Heart left ventricle (tissue), 13 donors: ENCODE measurements at regions not wholly inside any gene's neighbourhood (a gene's known extent, or its start where the extent isn't known, plus 50 kb on each side); places are given as distances from the start of the nearest gene placed in this dataset.

Experiments
- POLR2A ChIP-seq, 2 donors: fragments of 450-650 bp; IDR thresholded peaks; one replicate each; pipeline ENCODE4 v1.6.1; 2017; ENCODE audit warnings: antibody characterized with exemption in 2 of 2, mild to moderate bottlenecking in 2 of 2, moderate library complexity in 2 of 2
- TF ChIP-seq, protein P1 (sequence below), 12 donors: fragments of 200-600 bp; sonication (generic) in 4 of 12; IDR thresholded peaks; one replicate each; pipeline versions ENCODE4 v1.5.0 to v1.8.0; 2018 to 2022; ENCODE audit warnings: antibody characterized with exemption in 12 of 12, mild to moderate bottlenecking in 5 of 12
- donor health status: ischemic (EF 13 %, LVEDD 7.1; RV severe dilation, severe dysfunction).
- donor health status: DM: no; HTN: yes; CAD: no.
- donor health status: DM: no; HTN: no; CAD: no.
- donor health status: ischemic (EF 25% LVEDD 6.9; RV normal size, moderate dysfunction).
- donor health status: ischemic (EF 25% LVEDD 5.7; RV mildly dilated, moderate dysfunction).
- donor health status: ischemic (EF 35%, LVEDD 5.7; RV mildly dilated, moderate dysfunction).
- donor health status: nonischemic (EF 11% LVEDD 7.7; RV severe dilation, severe dysfunction).
- donor health status: DM: yes; HTN: yes; CAD: no.
- donor health status: PGD.
- donor health status: ischemic (EF 29% LVEDD 5.4; RV normal size, mild dysfunction).
- donor health status: nonischemic (EF 23%, LVEDD 6.1; RV moderate dilation, normal function).

GRCh38 chr4:125169192-125169591 is 145.6 kb upstream of the FAT4 start:
- TF ChIP-seq POLR2A (IDR thresholded peaks at IDR 0.05) = no peak
- TF ChIP-seq, protein P1, sequence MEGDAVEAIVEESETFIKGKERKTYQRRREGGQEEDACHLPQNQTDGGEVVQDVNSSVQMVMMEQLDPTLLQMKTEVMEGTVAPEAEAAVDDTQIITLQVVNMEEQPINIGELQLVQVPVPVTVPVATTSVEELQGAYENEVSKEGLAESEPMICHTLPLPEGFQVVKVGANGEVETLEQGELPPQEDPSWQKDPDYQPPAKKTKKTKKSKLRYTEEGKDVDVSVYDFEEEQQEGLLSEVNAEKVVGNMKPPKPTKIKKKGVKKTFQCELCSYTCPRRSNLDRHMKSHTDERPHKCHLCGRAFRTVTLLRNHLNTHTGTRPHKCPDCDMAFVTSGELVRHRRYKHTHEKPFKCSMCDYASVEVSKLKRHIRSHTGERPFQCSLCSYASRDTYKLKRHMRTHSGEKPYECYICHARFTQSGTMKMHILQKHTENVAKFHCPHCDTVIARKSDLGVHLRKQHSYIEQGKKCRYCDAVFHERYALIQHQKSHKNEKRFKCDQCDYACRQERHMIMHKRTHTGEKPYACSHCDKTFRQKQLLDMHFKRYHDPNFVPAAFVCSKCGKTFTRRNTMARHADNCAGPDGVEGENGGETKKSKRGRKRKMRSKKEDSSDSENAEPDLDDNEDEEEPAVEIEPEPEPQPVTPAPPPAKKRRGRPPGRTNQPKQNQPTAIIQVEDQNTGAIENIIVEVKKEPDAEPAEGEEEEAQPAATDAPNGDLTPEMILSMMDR (IDR thresholded peaks at IDR 0.05) = no peak
